ENCODE measurements at regions not wholly inside any gene's neighbourhood (a gene's known extent, or its start where the extent isn't known, plus 50 kb on each side); places are given as distances from the start of the nearest gene placed in this dataset.

- no peak for TF ChIP-seq CTCF (IDR thresholded peaks at IDR 0.05; ENCODE audit: poor library complexity, severe bottlenecking)
- no peak for TF ChIP-seq EZH2 (IDR thresholded peaks at IDR 0.05; ENCODE audit: borderline replicate concordance, insufficient read depth, low read length, poor library complexity, severe bottlenecking)
- TF ChIP-seq POLR2AphosphoS5 (IDR thresholded peaks at IDR 0.05) = no peak
- TF ChIP-seq EP300 (conservative IDR thresholded peaks at IDR 0.05; ENCODE audit: poor library complexity, severe bottlenecking) = no peak
- no peak for TF ChIP-seq REST (IDR thresholded peaks at IDR 0.05; ENCODE audit: borderline replicate concordance)
- no peak for TF ChIP-seq TAF1 (IDR thresholded peaks at IDR 0.05; ENCODE audit: low read depth)
- no peak for TF ChIP-seq MXI1 (conservative IDR thresholded peaks at IDR 0.05; ENCODE audit: poor library complexity, severe bottlenecking)
- no peak for TF ChIP-seq RAD21 (conservative IDR thresholded peaks at IDR 0.05)
- TF ChIP-seq SMC3 (conservative IDR thresholded peaks at IDR 0.05; ENCODE audit: poor library complexity) = no peak
- Histone ChIP-seq H2AFZ (ENCODE audit: low read depth, low read length) (no peak overlapping the region), H4K20me1 (ENCODE audit: insufficient read depth) (no peaks in the 10 kb centered on the region), H3K9ac (ENCODE audit: low read length) (no peak overlapping the region), H3K79me2 (replicated peaks; ENCODE audit: insufficient read depth, low read length) (no peaks in the 10 kb centered on the region), H3F3A (ENCODE audit: insufficient read depth, low read length, poor library complexity, severe bottlenecking) (no peaks in the 10 kb centered on the region), H3K9me3 (ENCODE audit: low read length) (no peaks in the 10 kb centered on the region), H3K27ac (ENCODE audit: low read length) (no peak overlapping the region), H3K4me3 (ENCODE audit: low read length) (no peak overlapping the region), H3K27me3 (ENCODE audit: insufficient read depth, low read depth, low read length) (no peaks in the 10 kb centered on the region), H3K9me2 (ENCODE audit: insufficient read depth, low read length) (no peaks in the 10 kb centered on the region), H3K4me2 (ENCODE audit: low read length) (no peak overlapping the region), H3K36me3 (ENCODE audit: insufficient read depth, low read length) (no peaks in the 10 kb centered on the region)
These were observed 228.8 kb downstream of the BMP7 start for GRCh38 chr20:57037689-57038088.

GRCh38 chr20:57038608-57039440 lies 227.6 kb downstream of the BMP7 start:
- no peaks in the 10 kb centered on the region for H3K9me3 ChIP-seq (ENCODE audit: low read length)
- no peaks in the 10 kb centered on the region for H4K20me1 ChIP-seq (ENCODE audit: insufficient read depth)
- no peaks in the 10 kb centered on the region for H3K9me2 ChIP-seq (ENCODE audit: insufficient read depth, low read length)
- TF ChIP-seq RAD21 (conservative IDR thresholded peaks at IDR 0.05) (no peak), MXI1 (conservative IDR thresholded peaks at IDR 0.05; ENCODE audit: poor library complexity, severe bottlenecking) (no peak), TAF1 (IDR thresholded peaks at IDR 0.05; ENCODE audit: low read depth) (no peak), CTCF (IDR thresholded peaks at IDR 0.05; ENCODE audit: poor library complexity, severe bottlenecking) (no peak), SMC3 (conservative IDR thresholded peaks at IDR 0.05; ENCODE audit: poor library complexity) (no peak), EZH2 (IDR thresholded peaks at IDR 0.05; ENCODE audit: borderline replicate concordance, insufficient read depth, low read length, poor library complexity, severe bottlenecking) (no peak), REST (IDR thresholded peaks at IDR 0.05; ENCODE audit: borderline replicate concordance) (no peak), POLR2AphosphoS5 (IDR thresholded peaks at IDR 0.05) (no peak), EP300 (conservative IDR thresholded peaks at IDR 0.05; ENCODE audit: poor library complexity, severe bottlenecking) (no peak)
- no peaks in the 10 kb centered on the region for H3K36me3 ChIP-seq (ENCODE audit: insufficient read depth, low read length)
- no peak overlapping the region for H3K4me2 ChIP-seq (ENCODE audit: low read length)
- H3K79me2 ChIP-seq (replicated peaks; ENCODE audit: insufficient read depth, low read length) = no peaks in the 10 kb centered on the region
- no peak overlapping the region for H3K27ac ChIP-seq (ENCODE audit: low read length)
- H3K9ac ChIP-seq (ENCODE audit: low read length) = no peak overlapping the region
- no peak overlapping the region for H2AFZ ChIP-seq (ENCODE audit: low read depth, low read length)
- H3K27me3 ChIP-seq (ENCODE audit: insufficient read depth, low read depth, low read length) = no peaks in the 10 kb centered on the region
- H3F3A ChIP-seq (ENCODE audit: insufficient read depth, low read length, poor library complexity, severe bottlenecking) = no peaks in the 10 kb centered on the region
- H3K4me3 ChIP-seq (ENCODE audit: low read length) = no peak overlapping the region
